B cell (primary cell): ENCODE measurements at regions not wholly inside any gene's neighbourhood (a gene's known extent, or its start where the extent isn't known, plus 50 kb on each side); places are given as distances from the start of the nearest gene placed in this dataset.

Experiments used
- ATAC-seq: fragments of 200-7000 bp; cut with Tn5 transposase; one replicate; pipeline ENCODE4 v1.10.0; 2021; ENCODE audit warnings: low read depth, mild to moderate bottlenecking, moderate number of reproducible peaks, moderate library complexity
- CTCF ChIA-PET: fragments of 350-600 bp; sonication (Branson Sonifier 250); formaldehyde crosslinking; loops from one replicate; lab custom pipeline; 2021; ENCODE audit warnings: antibody characterized with exemption, inconsistent platforms; lab: Charles Lee
- POLR2A ChIA-PET: fragments of 350-600 bp; sonication (Branson Sonifier 250); formaldehyde crosslinking; loops from one replicate; lab custom pipeline; 2021; ENCODE audit warnings: antibody characterized with exemption; lab: Charles Lee
- DNase-seq: peaks from one replicate; pipeline ENCODE4 v3.0.0; 2013
- H2AFZ ChIP-seq: 2 replicates; pipeline ENCODE4 v1.6.1; 2012; ENCODE audit warnings: mild to moderate bottlenecking, low read depth, low read length; ENCODE audit not compliant: insufficient read depth, poor library complexity, severe bottlenecking
- H3K27ac ChIP-seq, 2 donors: 1 replicate in 1 of 2; 2 replicates in 1 of 2; pipeline ENCODE4 v1.5.1; 2012 to 2013; ENCODE audit warnings: low read length in 2 of 2, mild to moderate bottlenecking in 2 of 2, moderate library complexity in 1 of 2
- H3K27me3 ChIP-seq, 4 experiments: fragments of 200-600 bp in 1 of 4; sonication (generic) in 1 of 4; replicated peaks in 1 of 4; 1 replicate in 2 of 4; 2 replicates in 2 of 4; pipeline versions ENCODE4 v1.6.1 to v1.7.0; 2013 to 2016; ENCODE audit warnings: low read length in 3 of 4, mild to moderate bottlenecking in 2 of 4, mixed read lengths in 1 of 4, moderate library complexity in 1 of 4; ENCODE audit not compliant: insufficient read depth in 4 of 4, control insufficient read depth in 3 of 4; ENCODE audit errors: control extremely low read depth in 1 of 4
- H3K36me3 ChIP-seq, 2 experiments: replicated peaks in 1 of 2; 1 replicate in 1 of 2; 2 replicates in 1 of 2; pipeline versions ENCODE4 v1.6.1 to v1.7.1; 2013; ENCODE audit warnings: low read length in 1 of 2; ENCODE audit not compliant: insufficient read depth in 2 of 2, control insufficient read depth in 1 of 2; ENCODE audit errors: control extremely low read depth in 1 of 2, extremely low read depth in 1 of 2
- H3K4me1 ChIP-seq, 2 donors: fragments of 200-600 bp in 1 of 2; sonication (generic) in 1 of 2; 1 replicate in 1 of 2; 2 replicates in 1 of 2; pipeline versions ENCODE4 v1.5.1 to v1.6.1; 2013 to 2017; ENCODE audit warnings: low read length in 2 of 2; ENCODE audit not compliant: control insufficient read depth in 2 of 2, insufficient read depth in 2 of 2
- H3K4me2 ChIP-seq: replicated peaks from 2 replicates; pipeline ENCODE3; 2012; ENCODE audit warnings: mild to moderate bottlenecking, low read depth, low read length; ENCODE audit not compliant: poor library complexity, severe bottlenecking
- H3K4me3 ChIP-seq, 5 experiments: fragments of 200-600 bp in 1 of 5; sonication (generic) in 1 of 5; 1 replicate in 3 of 5; 2 replicates in 2 of 5; pipeline versions ENCODE4 v1.5.1 to v1.7.0; 2011 to 2016; ENCODE audit warnings: low read length in 4 of 5, mild to moderate bottlenecking in 4 of 5, low read depth in 2 of 5, control low read depth in 1 of 5, moderate library complexity in 1 of 5; ENCODE audit not compliant: insufficient read depth in 1 of 5; ENCODE audit errors: control extremely low read depth in 1 of 5, extremely low read depth in 1 of 5
- H3K79me2 ChIP-seq: fragments of 200-600 bp; sonication (generic); one replicate; pipeline ENCODE4 v1.6.0; 2016; ENCODE audit warnings: low read length; ENCODE audit not compliant: control insufficient read depth, insufficient read depth
- H3K9ac ChIP-seq: fragments of 200-600 bp; sonication (generic); 2 replicates; pipeline ENCODE4 v1.6.1; 2017; ENCODE audit warnings: mild to moderate bottlenecking, low read length, moderate library complexity
- H3K9me3 ChIP-seq, 3 donors: one replicate each; pipeline versions ENCODE4 v1.6.1 to v1.7.1; 2013; ENCODE audit warnings: low read length in 2 of 3; ENCODE audit not compliant: control insufficient read depth in 2 of 3, insufficient read depth in 1 of 3; ENCODE audit errors: control extremely low read depth in 1 of 3
- H4K20me1 ChIP-seq: 2 replicates; pipeline ENCODE4 v1.6.0; 2012; ENCODE audit warnings: mild to moderate bottlenecking, low read length; ENCODE audit not compliant: insufficient read depth, control insufficient read depth, poor library complexity, severe bottlenecking
- H3K27ac Mint-ChIP-seq: one replicate; pipeline ENCODE4 v1.8.0; 2021; ENCODE audit warnings: mixed read lengths
- H3K27me3 Mint-ChIP-seq: one replicate; pipeline ENCODE4 v1.8.0; 2021; ENCODE audit warnings: mixed read lengths
- H3K4me1 Mint-ChIP-seq: one replicate; pipeline ENCODE4 v1.8.0; 2021; ENCODE audit warnings: mixed read lengths
- H3K4me3 Mint-ChIP-seq: one replicate; pipeline ENCODE4 v1.8.0; 2021; ENCODE audit warnings: mixed read lengths
- H3K9me3 Mint-ChIP-seq: one replicate; pipeline ENCODE4 v1.8.0; 2022; ENCODE audit warnings: mixed read lengths; ENCODE audit not compliant: insufficient read depth
- CTCF ChIP-seq: fragments of 200-600 bp; IDR thresholded peaks from one replicate; pipeline ENCODE4 v1.8.0; 2022; ENCODE audit warnings: antibody characterized with exemption, mild to moderate bottlenecking
- EZH2 ChIP-seq: IDR thresholded peaks from 2 replicates; pipeline ENCODE4 v1.6.1; 2012; ENCODE audit warnings: borderline replicate concordance, low read depth, mild to moderate bottlenecking, moderate library complexity, low read length; ENCODE audit not compliant: insufficient read depth, poor library complexity, severe bottlenecking
- WGBS: methylation state at CpG from one replicate; pipeline ENCODE4 v1.1.5; 2013; ENCODE audit warnings: missing lambda C conversion rate; ENCODE audit not compliant: insufficient coverage; 5-methylcytosine and 5-hydroxymethylcytosine counted together
- intact Hi-C: fragments of 100-400 bp; cut with micrococcal nuclease; formaldehyde crosslinking; loops from one replicate; pipeline ENCODE4 v1.10.0; 2022

GRCh38 chr9:78821126-78821822 lies 524.3 kb downstream of the PSAT1 start:
- Mint-ChIP-seq H3K27me3 (no peaks in the 10 kb centered on the region), H3K4me1 (peaks cover 4% of the 10 kb centered on the region), H3K4me3 (peak overlapping the region; percentile 60), H3K27ac (no peak overlapping the region), H3K9me3 (no peaks in the 10 kb centered on the region)
- TF ChIP-seq CTCF (peak; percentile 88), EZH2 (no peak)
- peak overlapping the region; percentile 51 for H3K9ac ChIP-seq
- ATAC-seq (peak; percentile 57), DNase-seq (peak; percentile 50)
- ChIA-PET POLR2A (no interaction called here), CTCF (interaction anchor here (1.0 kb wide), 1 partner anchor 11 kb away, joined by 4 read pairs; no protein-coding TSS in a partner anchor)
- peak overlapping the region in 1 of 5 experiments; percentile 53 for H3K4me3 ChIP-seq
- H3K27ac ChIP-seq: no peak overlapping the region
- H3K9me3 ChIP-seq: no peaks in the 10 kb centered on the region
- 57% methylated on average over 2 of the region's 9 CpGs for WGBS
- peak overlapping the region; percentile 59 for H2AFZ ChIP-seq
- peaks cover 3 to 6% of the 10 kb centered on the region in 2 donors for H3K4me1 ChIP-seq
- H3K36me3 ChIP-seq: no peaks in the 10 kb centered on the region
- H3K4me2 ChIP-seq: peak overlapping the region; percentile 57
- H3K27me3 ChIP-seq: no peaks in the 10 kb centered on the region
- no peaks in the 10 kb centered on the region for H4K20me1 ChIP-seq
- intact Hi-C loops: no loop called here
- H3K79me2 ChIP-seq: no peaks in the 10 kb centered on the region

- ChIA-PET POLR2A (no interaction called here), CTCF (no interaction called here)
- Histone ChIP-seq H3K36me3 (no peaks in the 10 kb centered on the region), H3K4me2 (no peak overlapping the region), H3K9ac (no peak overlapping the region), H3K4me1 (peaks cover under 1 to 2% of the 10 kb centered on the region in 2 donors), H3K27ac (no peak overlapping the region), H3K4me3 (no peak overlapping the region), H3K9me3 (no peaks in the 10 kb centered on the region), H3K79me2 (no peaks in the 10 kb centered on the region), H4K20me1 (no peaks in the 10 kb centered on the region), H2AFZ (no peak overlapping the region), H3K27me3 (peaks cover 0 to 4% (median 0%) of the 10 kb centered on the region in 4 experiments)
- DNase-seq (no peak), ATAC-seq (no peak)
- Mint-ChIP-seq H3K4me3 (no peak overlapping the region), H3K4me1 (no peaks in the 10 kb centered on the region), H3K27me3 (peaks cover 3% of the 10 kb centered on the region), H3K27ac (no peak overlapping the region), H3K9me3 (no peaks in the 10 kb centered on the region)
- no peak for TF ChIP-seq EZH2
- TF ChIP-seq CTCF: no peak
- intact Hi-C loops: no loop called here
- WGBS: 85% methylated on average over 2 of the region's 3 CpGs
Measured at GRCh38 chr9:78826527-78826926, 529.6 kb downstream of the PSAT1 start.
